Endothelial cell of umbilical vein (primary cell): ENCODE measurements at regions not wholly inside any gene's neighbourhood (a gene's known extent, or its start where the extent isn't known, plus 50 kb on each side); places are given as distances from the start of the nearest gene placed in this dataset.

ENCODE experiments used
- BruUV-seq: library from RNA; stranded (reverse); fragments of 400-500 nt; replicated peaks from 2 replicates; lab custom pipeline; 2021; lab: Mats Ljungman, UMichigan
- CTCF ChIA-PET: fragments of 300-600, 350-600 bp; sonication (Branson Sonifier 250); formaldehyde crosslinking; loops from one replicate; lab custom pipeline; 2021; ENCODE audit warnings: antibody characterized with exemption, inconsistent platforms; lab: Charles Lee
- POLR2A ChIA-PET: fragments of 300-600, 350-600 bp; sonication (Branson Sonifier 250); formaldehyde crosslinking; loops from one replicate; lab custom pipeline; 2021; ENCODE audit warnings: antibody characterized with exemption, inconsistent platforms; lab: Charles Lee
- DNase-seq: peaks from one replicate; pipeline ENCODE4 v3.0.0-alpha.2; 2011; ENCODE audit warnings: low read depth, low spot score
- FAIRE-seq: peaks from 2 replicates; lab custom pipeline; 2011; peaks lifted over from hg19 to GRCh38; lab: Jason Lieb, UNC
- H2AFZ ChIP-seq: 2 replicates; pipeline ENCODE4 v1.6.0; 2012; ENCODE audit warnings: low read depth, low read length, control low read depth, inconsistent platforms
- H3K27ac ChIP-seq: 2 replicates; pipeline ENCODE4 v1.5.1; 2011; ENCODE audit warnings: low read depth, mild to moderate bottlenecking, control low read depth, low read length, moderate library complexity; ENCODE audit not compliant: insufficient read depth
- H3K27me3 ChIP-seq, 2 experiments: 2 replicates each; pipeline versions ENCODE4 v1.6.0 to v1.6.1; 2011; ENCODE audit warnings: low read length in 2 of 2, mixed read lengths in 1 of 2; ENCODE audit not compliant: control insufficient read depth in 2 of 2, insufficient read depth in 2 of 2
- H3K36me3 ChIP-seq, 2 experiments: 2 replicates in 1 of 2; 3 replicates in 1 of 2; pipeline ENCODE4 v1.5.1; 2011; ENCODE audit warnings: low read length in 2 of 2, mild to moderate bottlenecking in 1 of 2, moderate library complexity in 1 of 2; ENCODE audit not compliant: control insufficient read depth in 2 of 2, insufficient read depth in 2 of 2; ENCODE audit errors: extremely low read depth in 1 of 2
- H3K4me1 ChIP-seq: 3 replicates; pipeline ENCODE4 v1.5.1; 2011; ENCODE audit warnings: mild to moderate bottlenecking, low read length; ENCODE audit not compliant: control insufficient read depth, insufficient read depth; ENCODE audit errors: extremely low read depth
- H3K4me2 ChIP-seq: 2 replicates; pipeline ENCODE4 v1.6.1; 2011; ENCODE audit warnings: low read length, control low read depth, mixed read lengths; ENCODE audit not compliant: insufficient read depth
- H3K4me3 ChIP-seq, 3 experiments: fragments of 200-600 bp in 1 of 3; sonication (generic), shearing (Covaris generic) in 1 of 3; replicated peaks in 1 of 3; 2 replicates each; pipeline ENCODE4 v1.5.1; 2011 to 2016; ENCODE audit warnings: control low read depth in 3 of 3, low read length in 3 of 3, mild to moderate bottlenecking in 2 of 3, inconsistent platforms in 1 of 3, low read depth in 1 of 3, moderate library complexity in 1 of 3; ENCODE audit not compliant: insufficient read depth in 1 of 3
- H3K79me2 ChIP-seq: 2 replicates; pipeline ENCODE4 v1.6.0; 2012; ENCODE audit warnings: low read length, inconsistent platforms; ENCODE audit not compliant: control insufficient read depth, insufficient read depth
- H3K9ac ChIP-seq: replicated peaks from 2 replicates; pipeline ENCODE3; 2011; ENCODE audit warnings: low read length, control low read depth; ENCODE audit not compliant: insufficient read depth; ENCODE audit errors: extremely low read depth
- H3K9me1 ChIP-seq: replicated peaks from 3 replicates; pipeline ENCODE4 v1.6.0; 2011; ENCODE audit warnings: mild to moderate bottlenecking, low read length; ENCODE audit not compliant: control insufficient read depth, insufficient read depth; ENCODE audit errors: extremely low read depth
- H3K9me3 ChIP-seq: replicated peaks from 2 replicates; pipeline ENCODE4 v1.5.1; 2012; ENCODE audit warnings: low read length, inconsistent platforms; ENCODE audit not compliant: control insufficient read depth, insufficient read depth
- H4K20me1 ChIP-seq: replicated peaks from 2 replicates; pipeline ENCODE3; 2011; ENCODE audit warnings: mild to moderate bottlenecking, low read length; ENCODE audit not compliant: control insufficient read depth, insufficient read depth; ENCODE audit errors: extremely low read depth
- CTCF ChIP-seq, 2 donors: IDR thresholded peaks; 1 replicate in 1 of 2; 2 replicates in 1 of 2; pipeline ENCODE4 v1.5.1; 2011; ENCODE audit warnings: low read length in 2 of 2, mild to moderate bottlenecking in 2 of 2, moderate library complexity in 2 of 2, control low read depth in 1 of 2, inconsistent platforms in 1 of 2, low read depth in 1 of 2; ENCODE audit not compliant: insufficient read depth in 1 of 2; ENCODE audit errors: extremely low read depth in 1 of 2
- EZH2 ChIP-seq: IDR thresholded peaks from 2 replicates; pipeline ENCODE4 v1.6.1; 2012; ENCODE audit warnings: borderline replicate concordance, low read depth, mild to moderate bottlenecking, moderate library complexity, low read length, inconsistent platforms; ENCODE audit not compliant: severe bottlenecking
- FOS ChIP-seq: IDR thresholded peaks from 2 replicates; pipeline ENCODE4 v1.6.1; 2011; ENCODE audit warnings: mild to moderate bottlenecking, low read length, moderate library complexity, borderline replicate concordance; ENCODE audit not compliant: insufficient read depth
- GATA2 ChIP-seq: IDR thresholded peaks from 2 replicates; pipeline ENCODE4 v1.7.0; 2011; ENCODE audit warnings: low read depth, mild to moderate bottlenecking, moderate library complexity, mixed read lengths, low read length; ENCODE audit not compliant: insufficient read length, insufficient read depth
- JUN ChIP-seq: IDR thresholded peaks from 2 replicates; pipeline ENCODE4 v1.6.1; 2011; ENCODE audit warnings: borderline replicate concordance, low read depth; ENCODE audit not compliant: insufficient read length, insufficient read depth
- MYC ChIP-seq: IDR thresholded peaks from one replicate; pipeline ENCODE4 v1.6.1; 2011; ENCODE audit warnings: mild to moderate bottlenecking, low read depth, low read length
- POLR2A ChIP-seq: IDR thresholded peaks from 2 replicates; pipeline ENCODE4 v1.6.1; 2012; ENCODE audit warnings: low read depth, mild to moderate bottlenecking, control low read depth, low read length
- POLR2AphosphoS5 ChIP-seq: IDR thresholded peaks from 2 replicates; pipeline ENCODE4 v1.6.1; 2012; ENCODE audit warnings: low read depth, mild to moderate bottlenecking, control low read depth, low read length, moderate library complexity; ENCODE audit not compliant: insufficient read depth
- dilution Hi-C: fragments of 300-500 bp; cut with MboI; formaldehyde crosslinking; loops from one replicate; pipeline ENCODE4 v1.15.0; 2019; ENCODE audit warnings: low sequenced_read_pairs; ENCODE audit not compliant: extremely low pct_ligation_motif_present
- intact Hi-C: fragments of 100-400 bp; cut with micrococcal nuclease; formaldehyde crosslinking; loops from one replicate; pipeline ENCODE4 v1.10.0; 2022
- TF ChIP-seq, protein P1 (sequence below): IDR thresholded peaks from 2 replicates; pipeline ENCODE4 v1.6.1; 2011; ENCODE audit not compliant: insufficient read depth, insufficient read length

GRCh38 chr1:55682198-55682597 lies 467.0 kb upstream of the USP24 start:
- no peaks in the 10 kb centered on the region for H3K9me1 ChIP-seq
- H3K27me3 ChIP-seq: no peaks in the 10 kb centered on the region
- H3K36me3 ChIP-seq: no peaks in the 10 kb centered on the region
- FAIRE-seq (no peak), DNase-seq (no peak)
- dilution Hi-C loops: no loop called here
- TF ChIP-seq GATA2: no peak
- no peak for TF ChIP-seq POLR2A
- TF ChIP-seq CTCF (IDR thresholded peaks at IDR 0.05; ENCODE audit: extremely low read depth in 1 of 2, insufficient read depth in 1 of 2, low read depth in 1 of 2, low read length in 2 of 2): no peak
- no peak for TF ChIP-seq MYC
- TF ChIP-seq POLR2AphosphoS5: no peak
- no peak for TF ChIP-seq EZH2
- no peak for TF ChIP-seq JUN
- no peak for TF ChIP-seq FOS
- TF ChIP-seq, protein P1, sequence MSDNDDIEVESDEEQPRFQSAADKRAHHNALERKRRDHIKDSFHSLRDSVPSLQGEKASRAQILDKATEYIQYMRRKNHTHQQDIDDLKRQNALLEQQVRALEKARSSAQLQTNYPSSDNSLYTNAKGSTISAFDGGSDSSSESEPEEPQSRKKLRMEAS: no peak
- intact Hi-C loops: no loop called here
- ChIA-PET POLR2A (no interaction called here), CTCF (no interaction called here)
- H3K4me3 ChIP-seq: no peak overlapping the region
- no peaks in the 10 kb centered on the region for H3K9me3 ChIP-seq
- H3K27ac ChIP-seq: no peak overlapping the region
- H3K4me1 ChIP-seq: no peaks in the 10 kb centered on the region
- BruUV-seq: no TSS peak
- no peak overlapping the region for H3K9ac ChIP-seq
- H2AFZ ChIP-seq: no peak overlapping the region
- no peak overlapping the region for H3K4me2 ChIP-seq
- no peaks in the 10 kb centered on the region for H3K79me2 ChIP-seq
- no peaks in the 10 kb centered on the region for H4K20me1 ChIP-seq
